ENCODE measurements at regions not wholly inside any gene's neighbourhood (a gene's known extent, or its start where the extent isn't known, plus 50 kb on each side); places are given as distances from the start of the nearest gene placed in this dataset.

- no peak overlapping the region for H3K27ac Mint-ChIP-seq
- ChIA-PET CTCF (no interaction called here), POLR2A (no interaction called here)
- peaks cover 5% of the 10 kb centered on the region for H3K4me1 Mint-ChIP-seq
- peaks cover 2% of the 10 kb centered on the region for H3K27me3 Mint-ChIP-seq
- no peak for TF ChIP-seq CTCF (IDR thresholded peaks at IDR 0.05)
- DNase-seq, result no peak
- ATAC-seq (ENCODE audit: low read depth), result no peak
- H3K9me3 Mint-ChIP-seq, result peaks cover 3% of the 10 kb centered on the region
- no peaks in the 10 kb centered on the region for H3K36me3 Mint-ChIP-seq (ENCODE audit: low read depth)
- intact Hi-C loops (cut with micrococcal nuclease), result no loop called here
- H3K4me3 Mint-ChIP-seq, result no peak overlapping the region
Observed at GRCh38 chr5:108437425-108437824, 55.5 kb upstream of the FBXL17 start.

- Mint-ChIP-seq H3K4me1 (peaks cover 5% of the 10 kb centered on the region), H3K4me3 (no peak overlapping the region), H3K9me3 (peaks cover 3% of the 10 kb centered on the region), H3K27ac (no peak overlapping the region), H3K36me3 (ENCODE audit: low read depth) (no peaks in the 10 kb centered on the region), H3K27me3 (peaks cover 2% of the 10 kb centered on the region)
- intact Hi-C loops (cut with micrococcal nuclease), result no loop called here
- ChIA-PET CTCF (no interaction called here), POLR2A (no interaction called here)
- no peak for ATAC-seq (ENCODE audit: low read depth)
- no peak for TF ChIP-seq CTCF (IDR thresholded peaks at IDR 0.05)
- DNase-seq, result no peak
Observed at GRCh38 chr5:108436696-108437095, 54.8 kb upstream of the FBXL17 start.

GRCh38 chr5:108433600-108433999, 51.7 kb upstream of the FBXL17 start:
- Mint-ChIP-seq H3K27me3 (peaks cover 7% of the 10 kb centered on the region), H3K4me3 (no peak overlapping the region), H3K4me1 (peaks cover 5% of the 10 kb centered on the region), H3K27ac (no peak overlapping the region), H3K9me3 (no peaks in the 10 kb centered on the region), H3K36me3 (ENCODE audit: low read depth) (no peaks in the 10 kb centered on the region)
- DNase-seq, result no peak
- POLR2A ChIA-PET, result no interaction called here
- no peak for ATAC-seq (ENCODE audit: low read depth)
- intact Hi-C loops (cut with micrococcal nuclease), result no loop called here
- no peak for TF ChIP-seq CTCF (IDR thresholded peaks at IDR 0.05)
- CTCF ChIA-PET, result no interaction called here

- ChIA-PET CTCF (no interaction called here), POLR2A (no interaction called here)
- Mint-ChIP-seq H3K36me3 (ENCODE audit: low read depth) (no peaks in the 10 kb centered on the region), H3K4me3 (no peak overlapping the region), H3K4me1 (peaks cover 5% of the 10 kb centered on the region), H3K9me3 (no peaks in the 10 kb centered on the region), H3K27ac (no peak overlapping the region), H3K27me3 (peaks cover 19% of the 10 kb centered on the region)
- DNase-seq (no peak), ATAC-seq (ENCODE audit: low read depth) (no peak)
- intact Hi-C loops (cut with micrococcal nuclease), result no loop called here
- no peak for TF ChIP-seq CTCF (IDR thresholded peaks at IDR 0.05)
Observed at GRCh38 chr5:108432024-108432423, 50.1 kb upstream of the FBXL17 start.

Measured in activated B cell treated with CpG ODN at 0.5 μM for 24 hours (primary cell).